ENCODE measurements at regions not wholly inside any gene's neighbourhood (a gene's known extent, or its start where the extent isn't known, plus 50 kb on each side); places are given as distances from the start of the nearest gene placed in this dataset.

DNA sequence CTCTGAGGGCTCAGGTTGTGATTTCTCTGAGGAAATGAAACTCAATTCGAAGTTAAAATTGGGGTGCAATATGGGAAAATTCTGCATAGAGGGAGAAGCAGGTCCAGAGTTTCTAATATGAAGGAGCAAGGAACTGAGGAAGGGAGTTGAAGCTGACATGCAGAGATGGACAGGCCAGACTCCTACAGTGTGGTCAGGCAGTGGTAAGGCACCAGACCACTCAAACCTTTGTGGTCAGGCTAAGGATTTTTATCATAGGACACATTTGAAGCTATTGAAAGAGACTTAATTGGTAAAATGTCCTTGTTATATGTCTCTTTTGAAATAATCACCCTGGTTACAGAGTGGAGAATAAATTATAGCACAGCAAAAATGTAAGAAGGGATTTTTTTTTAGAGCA is 1074.8 kb upstream of the CDH2 start:
- DNase-seq = no peak
- in situ Hi-C loops (cut with HindIII; ENCODE audit: low pct_ligation_motif_present, low pct_unique_long_range_greater_than_20kb, low sequenced_read_pairs) = no loop called here

DNA sequence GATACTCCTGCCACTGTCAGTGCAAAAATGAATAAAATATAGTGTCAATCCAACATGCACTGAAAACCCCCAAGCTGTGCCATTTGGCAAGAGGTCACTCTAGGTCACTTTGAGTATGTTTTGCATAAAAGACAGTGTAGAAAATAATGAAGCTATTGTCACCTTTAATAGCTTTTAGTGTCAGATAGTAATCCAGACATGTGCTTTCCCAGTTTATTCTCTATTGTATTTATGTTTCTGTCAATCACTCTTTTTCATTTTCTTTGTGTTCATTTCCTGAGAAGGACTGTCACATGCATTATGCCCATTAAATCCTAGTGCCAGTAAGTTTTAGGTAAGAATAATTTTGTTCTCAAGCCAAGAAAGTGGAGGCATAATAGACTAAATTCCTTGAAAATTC is 1073.9 kb upstream of the CDH2 start:
- DNase-seq = no peak
- in situ Hi-C loops (cut with HindIII; ENCODE audit: low pct_ligation_motif_present, low pct_unique_long_range_greater_than_20kb, low sequenced_read_pairs) = no loop called here

DNA sequence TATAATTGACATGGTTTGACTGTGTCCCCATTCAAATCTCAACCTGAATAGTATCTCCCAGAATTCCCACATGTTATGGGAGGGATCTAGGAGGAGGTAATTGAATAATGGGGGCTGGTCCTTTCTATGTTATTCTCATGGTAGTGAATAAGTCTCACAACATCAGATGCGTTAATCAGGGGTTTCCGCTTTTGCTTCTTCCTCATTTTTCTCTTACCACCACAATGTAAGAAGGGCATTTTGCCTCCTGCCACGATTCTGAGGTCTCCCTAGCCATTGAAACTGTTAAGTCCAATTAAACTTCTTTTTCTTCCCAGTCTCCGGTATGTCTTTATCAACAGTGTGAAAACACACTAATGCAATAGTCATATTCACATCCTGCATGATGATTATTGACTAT is 1073.3 kb upstream of the CDH2 start:
- DNase-seq = no peak
- in situ Hi-C loops (cut with HindIII; ENCODE audit: low pct_ligation_motif_present, low pct_unique_long_range_greater_than_20kb, low sequenced_read_pairs) = no loop called here

DNA sequence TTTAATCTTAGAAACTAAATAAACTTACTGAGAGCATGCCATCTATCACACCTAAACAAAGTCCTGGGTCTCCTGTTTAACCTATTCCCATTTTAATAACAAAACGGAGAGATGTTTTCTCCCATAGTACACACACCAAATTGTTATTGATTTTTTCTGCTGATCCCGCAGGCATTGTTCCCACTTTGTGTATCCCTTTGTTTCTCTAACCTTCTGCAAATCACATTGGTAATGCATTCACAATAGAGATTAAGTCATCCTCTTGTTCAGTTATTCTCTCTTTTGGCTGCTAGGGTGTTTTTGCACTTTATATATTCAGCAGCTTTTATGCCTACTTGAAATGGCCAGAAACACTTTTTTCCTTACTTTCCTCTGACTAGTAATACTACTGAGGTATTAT is 1071.9 kb upstream of the CDH2 start:
- in situ Hi-C loops (cut with HindIII; ENCODE audit: low pct_ligation_motif_present, low pct_unique_long_range_greater_than_20kb, low sequenced_read_pairs) = no loop called here

DNA sequence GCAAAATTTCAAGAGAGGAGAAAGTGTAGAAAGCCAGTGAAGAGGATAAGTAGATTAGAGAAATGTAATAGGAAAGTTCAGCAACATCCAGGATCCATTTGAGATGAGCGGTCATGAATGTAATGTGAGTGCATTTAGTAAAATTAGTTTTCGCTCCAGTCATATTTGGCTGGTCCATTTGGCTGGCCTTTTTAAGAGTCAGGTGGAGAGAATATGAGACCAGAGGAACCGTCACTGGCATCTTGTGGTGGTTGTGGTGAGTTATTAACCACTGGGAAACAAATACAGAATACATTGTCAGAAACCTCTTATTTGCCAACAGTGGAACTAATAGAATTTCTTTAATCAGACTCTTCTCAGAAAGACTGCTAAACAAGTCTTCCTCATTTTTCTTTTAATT is 1064.3 kb upstream of the CDH2 start:
- DNase-seq = no peak
- in situ Hi-C loops (cut with HindIII; ENCODE audit: low pct_ligation_motif_present, low pct_unique_long_range_greater_than_20kb, low sequenced_read_pairs) = no loop called here

More for the DNA sequence above, 1071.9 kb upstream of the CDH2 start:
- DNase-seq = no peak

DNA sequence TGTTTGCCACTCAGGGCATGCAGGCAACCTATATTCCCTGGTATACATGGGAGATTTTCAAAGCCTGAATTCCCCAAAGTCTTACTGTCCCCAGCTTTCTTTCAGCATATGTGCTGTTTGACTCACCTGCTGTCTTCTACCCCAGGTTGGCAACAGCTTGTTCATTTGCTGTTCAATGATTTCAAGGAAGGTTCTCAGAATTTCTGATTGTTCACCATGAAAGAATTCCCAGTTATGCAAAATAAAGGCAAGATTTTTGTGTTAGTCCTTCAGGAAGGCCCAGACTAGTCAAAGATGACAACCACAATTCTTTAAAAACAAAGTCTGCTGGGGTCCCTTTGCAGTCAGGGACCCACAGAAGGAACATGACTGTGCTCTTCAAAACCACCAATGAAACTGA is 1057.8 kb upstream of the CDH2 start:
- no peak for DNase-seq
- in situ Hi-C loops (cut with HindIII; ENCODE audit: low pct_ligation_motif_present, low pct_unique_long_range_greater_than_20kb, low sequenced_read_pairs) = no loop called here

DNA sequence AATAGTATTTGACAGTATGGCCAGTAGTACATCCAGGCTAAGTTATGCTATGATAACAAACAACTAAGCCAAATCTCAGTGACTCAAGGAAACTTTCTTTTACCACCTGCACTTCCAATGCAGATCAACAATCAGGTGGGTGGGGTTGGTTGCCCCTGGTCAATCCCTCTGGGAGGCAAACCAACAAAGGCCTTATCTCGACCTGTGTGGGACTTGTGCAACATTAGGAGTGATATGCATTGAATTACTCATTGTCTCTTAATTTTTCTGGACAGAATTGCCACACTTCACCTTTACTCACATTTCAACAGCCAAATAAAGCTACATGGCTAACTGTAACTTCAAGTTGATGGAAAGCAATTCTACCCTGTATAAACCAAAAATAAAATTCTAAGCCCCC is 1049.3 kb upstream of the CDH2 start:
- in situ Hi-C loops (cut with HindIII; ENCODE audit: low pct_ligation_motif_present, low pct_unique_long_range_greater_than_20kb, low sequenced_read_pairs) = no loop called here
- no peak for DNase-seq

DNA sequence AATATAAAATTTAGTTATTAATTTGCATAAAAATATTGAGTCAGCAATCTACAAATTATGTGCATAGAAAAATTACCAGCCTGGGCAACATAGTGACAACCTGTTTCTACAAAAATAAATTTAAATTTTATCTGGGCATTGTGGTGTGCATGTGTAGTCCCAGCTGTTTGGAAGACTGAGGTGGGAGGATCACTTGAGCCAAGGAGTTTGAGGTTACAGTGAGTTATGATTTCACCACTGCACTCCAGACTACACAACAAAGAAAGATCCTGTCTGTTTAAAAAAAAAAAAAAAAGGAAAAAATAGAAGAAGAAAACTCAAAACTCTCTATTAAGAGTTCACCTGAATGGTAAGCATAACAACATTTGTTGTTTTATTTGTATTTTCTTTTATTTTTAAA is 1048.4 kb upstream of the CDH2 start:
- in situ Hi-C loops (cut with HindIII; ENCODE audit: low pct_ligation_motif_present, low pct_unique_long_range_greater_than_20kb, low sequenced_read_pairs) = no loop called here
- DNase-seq = no peak

DNA sequence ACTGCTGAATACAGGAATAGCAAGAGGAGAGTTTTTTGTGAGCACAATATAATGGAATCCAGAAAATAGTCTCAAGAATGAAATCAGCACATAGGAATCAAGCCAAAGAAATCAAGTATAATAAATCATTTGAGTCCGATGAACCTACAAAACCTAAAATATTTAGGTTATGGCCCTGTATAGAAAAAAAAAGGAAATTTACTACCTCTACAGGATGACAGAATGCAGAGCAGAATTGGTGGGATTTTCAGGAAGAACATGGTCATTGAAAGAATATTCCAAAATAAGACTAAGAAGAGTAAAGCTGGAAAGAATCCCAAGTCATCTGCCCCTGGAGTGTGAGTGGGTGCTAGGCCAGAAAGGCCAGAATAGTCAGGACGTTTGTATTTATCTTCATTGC is 1041.2 kb upstream of the CDH2 start:
- DNase-seq = no peak
- in situ Hi-C loops (cut with HindIII; ENCODE audit: low pct_ligation_motif_present, low pct_unique_long_range_greater_than_20kb, low sequenced_read_pairs) = no loop called here

DNA sequence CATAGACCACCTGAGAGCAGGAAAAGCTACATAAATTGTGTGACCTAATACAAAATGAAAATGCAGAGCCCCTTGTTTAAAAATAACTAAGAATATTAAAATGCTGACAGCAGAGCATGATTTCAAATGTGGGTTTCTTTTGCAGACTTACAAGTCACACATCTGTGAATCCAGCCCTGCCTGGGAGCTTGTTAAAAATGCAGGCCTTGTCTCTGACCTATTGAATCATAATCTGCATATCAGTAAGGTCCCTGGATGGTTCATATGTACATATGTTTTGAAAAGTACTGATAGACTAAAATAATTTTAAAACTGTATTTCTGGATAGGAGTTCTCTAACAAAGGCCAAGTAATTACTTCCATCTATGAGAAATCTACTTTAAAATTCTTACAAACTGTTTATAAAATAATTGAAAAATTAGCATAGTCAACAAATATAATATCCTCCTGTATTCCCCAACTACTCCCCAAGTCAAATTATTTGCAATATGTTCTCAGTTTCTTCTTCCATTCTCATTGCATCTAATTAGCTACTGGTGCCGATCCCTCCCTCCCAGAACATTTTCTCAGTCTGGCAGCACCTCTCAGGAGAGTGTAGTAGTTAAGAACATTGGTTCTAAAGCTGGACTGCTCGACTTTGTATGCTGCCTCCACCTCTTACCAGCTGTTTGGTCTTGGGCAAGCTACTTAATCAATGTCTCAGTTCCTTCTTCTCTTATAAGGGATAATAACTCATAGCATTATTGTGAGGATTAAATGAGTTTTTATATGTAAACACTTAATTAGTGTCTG is 1040.4 kb upstream of the CDH2 start:
- DNase-seq = no peak
- in situ Hi-C loops (cut with HindIII; ENCODE audit: low pct_ligation_motif_present, low pct_unique_long_range_greater_than_20kb, low sequenced_read_pairs) = no loop called here

DNA sequence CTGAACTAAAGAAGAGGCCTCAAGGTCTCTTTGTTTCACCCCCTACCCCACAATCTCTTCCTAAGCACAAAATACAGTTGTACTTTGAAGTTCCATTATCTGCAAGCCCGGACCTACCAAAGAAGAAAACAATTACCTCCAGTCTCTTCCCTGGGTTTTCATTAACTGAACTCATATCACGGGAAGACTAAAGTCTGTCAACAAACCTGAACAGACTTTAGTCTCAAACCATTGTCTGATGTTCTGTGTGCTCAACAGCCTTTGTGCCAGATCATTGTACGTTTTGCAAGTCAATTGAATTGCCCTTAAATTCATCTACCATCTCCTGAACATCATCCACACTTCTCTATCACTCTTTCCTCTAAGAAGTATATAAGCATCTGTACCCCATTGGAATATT is 1021.9 kb upstream of the CDH2 start:
- in situ Hi-C loops (cut with HindIII; ENCODE audit: low pct_ligation_motif_present, low pct_unique_long_range_greater_than_20kb, low sequenced_read_pairs) = no loop called here
- no peak for DNase-seq

DNA sequence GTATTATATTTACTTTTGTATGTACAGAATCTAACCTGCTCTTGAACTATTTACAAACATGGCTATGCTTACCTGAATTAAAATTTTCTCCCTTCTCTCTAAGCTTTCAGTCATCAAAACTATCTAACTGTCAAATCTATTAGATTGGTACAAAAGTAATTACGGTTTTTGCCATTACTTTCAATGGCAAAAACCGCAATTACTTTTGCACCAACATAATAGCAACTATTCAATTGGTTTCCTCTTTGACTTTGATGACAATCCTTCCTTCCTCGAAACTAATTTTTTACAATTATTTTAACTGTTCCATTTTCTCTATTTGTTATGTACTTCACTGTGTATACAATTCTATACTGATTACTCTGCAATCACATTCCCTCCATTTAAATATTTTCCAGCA is 1019.4 kb upstream of the CDH2 start:
- DNase-seq = no peak
- in situ Hi-C loops (cut with HindIII; ENCODE audit: low pct_ligation_motif_present, low pct_unique_long_range_greater_than_20kb, low sequenced_read_pairs) = no loop called here

DNA sequence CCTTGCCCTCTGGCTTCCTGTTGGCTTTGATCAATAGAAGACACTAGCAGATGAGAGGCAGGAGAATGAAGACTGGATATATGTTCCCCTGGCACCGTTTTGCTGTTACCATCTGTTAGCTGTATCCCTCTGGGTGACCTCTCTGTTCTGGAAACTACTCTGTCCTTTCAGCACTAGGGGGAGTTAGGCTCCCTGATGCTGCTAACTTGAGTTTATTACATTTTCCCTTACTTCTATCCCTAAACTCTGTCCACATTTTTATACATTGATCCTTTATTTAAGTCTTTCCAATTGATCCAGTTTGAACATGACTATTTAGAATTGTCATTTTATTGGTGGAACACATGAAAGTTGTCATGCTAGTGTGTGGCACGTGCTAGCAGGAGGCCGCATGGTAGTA is 1014.3 kb upstream of the CDH2 start:
- in situ Hi-C loops (cut with HindIII; ENCODE audit: low pct_ligation_motif_present, low pct_unique_long_range_greater_than_20kb, low sequenced_read_pairs) = no loop called here
- peak; percentile 13 for DNase-seq

DNA sequence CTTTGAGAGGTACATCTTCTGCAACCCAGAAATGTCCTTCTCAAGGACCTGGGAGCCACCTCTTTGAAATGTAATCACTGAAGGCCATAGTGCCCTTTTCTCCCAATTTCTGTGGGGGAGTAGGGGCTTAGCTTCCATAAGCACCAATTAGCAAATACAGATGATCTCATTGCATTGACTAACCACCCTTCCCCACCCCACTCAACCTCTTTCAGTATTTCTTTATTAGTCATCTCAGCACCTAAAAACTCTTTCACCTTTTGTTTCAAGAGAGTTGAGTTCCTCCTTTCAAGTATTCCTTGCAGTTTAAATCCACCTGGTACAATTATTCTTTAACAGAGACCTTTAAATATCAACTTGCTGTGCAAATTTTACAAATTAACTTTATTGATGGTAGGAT is 1011.8 kb upstream of the CDH2 start:
- no peak for DNase-seq
- in situ Hi-C loops (cut with HindIII; ENCODE audit: low pct_ligation_motif_present, low pct_unique_long_range_greater_than_20kb, low sequenced_read_pairs) = no loop called here

DNA sequence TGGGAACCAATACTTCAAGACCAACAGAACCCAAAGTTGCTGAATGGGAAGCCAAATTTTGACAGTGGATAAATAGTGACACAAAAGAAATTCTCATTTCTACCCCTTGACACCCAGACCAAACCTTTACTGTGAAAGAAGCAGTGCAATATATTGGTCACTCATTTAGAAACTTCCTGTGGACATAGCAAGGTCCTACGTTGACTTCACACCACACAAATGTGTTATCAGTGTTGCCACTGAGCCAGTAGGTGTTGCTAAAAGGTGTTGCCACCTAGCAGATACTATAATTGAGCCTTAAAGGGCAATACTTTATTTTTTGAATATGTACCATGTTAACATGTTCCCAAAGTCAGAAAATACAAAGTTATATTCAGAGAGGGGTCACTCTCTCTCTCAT is 1008.9 kb upstream of the CDH2 start:
- DNase-seq = no peak
- in situ Hi-C loops (cut with HindIII; ENCODE audit: low pct_ligation_motif_present, low pct_unique_long_range_greater_than_20kb, low sequenced_read_pairs) = no loop called here

DNA sequence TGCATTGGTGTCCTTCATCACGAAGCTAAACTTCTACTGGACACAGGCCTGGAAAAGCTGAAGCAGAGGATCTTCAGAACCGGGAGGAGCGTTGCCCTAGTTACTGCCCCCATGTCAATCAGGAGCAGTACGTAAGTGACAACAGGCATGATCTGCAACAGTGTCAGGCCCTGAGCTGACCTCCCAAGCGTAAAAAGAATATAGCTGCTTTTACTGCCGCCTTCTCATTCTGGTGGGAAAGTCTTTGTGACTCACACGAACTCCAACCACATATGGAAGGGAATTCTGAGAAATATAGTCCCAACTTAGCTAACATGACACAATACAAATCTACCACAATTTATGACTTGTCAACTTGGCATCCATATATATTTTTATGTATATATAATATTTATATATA is 1007.7 kb upstream of the CDH2 start:
- in situ Hi-C loops (cut with HindIII; ENCODE audit: low pct_ligation_motif_present, low pct_unique_long_range_greater_than_20kb, low sequenced_read_pairs) = no loop called here
- DNase-seq = no peak

DNA sequence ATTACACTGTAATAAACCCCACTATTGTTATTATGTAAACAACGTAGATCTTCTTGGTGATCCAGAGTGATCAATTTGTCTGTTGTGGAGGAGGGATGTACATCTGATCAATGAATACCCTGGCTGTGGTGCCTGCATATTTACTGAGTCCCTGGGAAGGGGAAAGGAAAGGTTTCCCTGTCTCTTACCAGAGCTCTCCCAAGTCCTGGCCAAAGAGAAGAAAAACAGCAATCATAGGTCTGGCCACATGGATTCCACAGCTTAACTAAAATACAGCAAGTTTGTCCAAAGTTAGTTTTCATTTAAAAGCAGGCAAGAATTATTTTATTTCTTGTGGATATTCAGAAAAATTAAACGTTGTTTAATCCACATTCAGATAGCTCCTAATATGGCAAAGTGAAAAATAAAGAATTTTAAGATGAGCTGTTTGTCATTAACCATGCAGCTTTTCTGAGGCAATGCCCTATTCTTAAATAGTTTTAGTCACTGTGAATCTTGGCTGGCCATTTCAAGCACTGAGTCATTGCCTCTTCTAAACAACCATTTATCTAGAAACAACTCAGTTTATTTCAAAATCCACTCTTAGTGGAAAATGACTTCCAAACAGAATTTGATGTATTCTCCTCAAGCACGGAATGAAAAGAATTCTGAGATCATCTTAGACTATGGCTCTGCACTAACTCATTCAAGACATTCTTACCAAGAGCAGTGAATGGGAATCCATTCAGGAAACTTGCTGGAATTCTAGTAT is 1004.4 kb upstream of the CDH2 start:
- in situ Hi-C loops (cut with HindIII; ENCODE audit: low pct_ligation_motif_present, low pct_unique_long_range_greater_than_20kb, low sequenced_read_pairs) = no loop called here
- DNase-seq = peak; percentile 38

DNA sequence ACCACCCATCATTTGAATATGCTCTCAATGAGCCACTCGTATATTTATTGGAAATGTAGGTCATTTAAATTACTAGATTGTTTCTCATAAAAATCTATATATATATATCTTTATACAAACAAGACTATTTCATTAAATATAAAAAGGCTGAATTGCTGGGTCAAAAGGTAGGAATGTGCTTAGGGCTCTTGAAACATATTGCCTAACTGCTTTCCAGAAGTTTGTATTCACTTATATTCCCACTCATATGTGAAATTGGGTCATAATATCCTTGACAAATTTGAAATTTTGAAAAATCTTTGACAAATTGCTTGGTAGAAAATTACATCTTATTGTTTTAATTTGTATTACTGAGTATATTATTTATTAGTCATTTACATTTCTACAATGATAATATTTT is 999.8 kb upstream of the CDH2 start:
- in situ Hi-C loops (cut with HindIII; ENCODE audit: low pct_ligation_motif_present, low pct_unique_long_range_greater_than_20kb, low sequenced_read_pairs) = no loop called here
- DNase-seq = no peak

DNA sequence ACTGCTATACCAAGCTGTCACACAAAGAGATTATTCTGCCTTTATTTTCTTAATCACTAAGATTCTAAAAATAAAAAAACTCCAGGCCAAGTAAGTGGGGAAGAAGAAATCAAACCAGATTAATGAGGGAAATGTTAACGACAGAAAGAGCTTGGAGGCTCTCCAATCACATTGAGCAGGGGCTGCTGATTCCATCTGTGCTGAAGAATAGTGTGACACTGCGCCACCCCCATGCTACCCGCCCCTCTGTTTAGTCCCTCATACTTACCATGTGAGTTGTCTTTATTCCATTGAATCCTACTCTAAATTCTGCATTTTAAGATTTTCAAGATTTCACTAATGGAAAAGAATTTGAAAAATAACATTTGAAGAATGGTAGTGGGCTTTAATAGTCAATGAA is 998.0 kb upstream of the CDH2 start:
- in situ Hi-C loops (cut with HindIII; ENCODE audit: low pct_ligation_motif_present, low pct_unique_long_range_greater_than_20kb, low sequenced_read_pairs) = no loop called here
- no peak for DNase-seq

DNA sequence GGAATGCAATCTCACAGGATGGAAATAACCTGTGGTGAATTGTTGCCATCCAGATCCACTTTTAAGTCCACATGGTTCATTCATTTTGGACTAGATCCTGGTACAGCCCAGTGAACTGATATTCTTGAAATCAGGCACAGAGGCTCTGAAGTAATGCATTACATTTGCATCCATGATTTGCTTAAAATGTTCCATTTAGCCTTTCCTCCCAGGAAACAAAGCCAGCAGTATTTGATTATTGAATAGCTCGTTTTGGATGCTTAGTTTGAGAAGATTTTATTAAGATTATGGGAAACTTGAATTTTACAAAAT is 995.8 kb upstream of the CDH2 start:
- DNase-seq = no peak
- in situ Hi-C loops (cut with HindIII; ENCODE audit: low pct_ligation_motif_present, low pct_unique_long_range_greater_than_20kb, low sequenced_read_pairs) = no loop called here

All from ACHN (cell line).